ENCODE measurements at regions not wholly inside any gene's neighbourhood (a gene's known extent, or its start where the extent isn't known, plus 50 kb on each side); places are given as distances from the start of the nearest gene placed in this dataset.

DNA sequence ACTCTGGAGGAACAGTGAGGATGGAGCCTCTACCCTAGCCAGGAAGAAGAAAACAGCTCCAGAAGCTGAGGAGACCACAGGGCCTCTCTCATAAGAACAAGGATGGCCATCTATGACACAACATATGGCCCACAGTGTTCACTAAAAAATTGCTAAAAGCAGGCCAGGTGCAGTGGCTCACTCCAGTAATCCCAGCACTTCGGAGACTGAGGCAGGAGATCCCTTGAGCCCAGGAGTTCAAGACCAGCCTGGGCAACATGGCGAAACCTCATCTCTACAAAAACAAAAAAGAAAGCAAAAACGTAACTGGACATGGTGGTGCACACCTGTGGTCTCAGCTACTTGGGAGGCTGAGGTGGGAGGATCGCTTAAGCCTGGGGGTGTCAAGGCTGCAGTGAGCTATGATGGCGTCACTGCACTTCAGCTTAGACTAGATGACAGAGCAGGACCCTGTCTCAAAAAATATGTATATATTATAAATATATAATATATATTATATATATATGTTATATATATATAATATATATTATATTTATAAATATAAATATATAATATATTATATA, 103.1 kb downstream of the TOMM20 start:
- no peak for DNase-seq

DNA sequence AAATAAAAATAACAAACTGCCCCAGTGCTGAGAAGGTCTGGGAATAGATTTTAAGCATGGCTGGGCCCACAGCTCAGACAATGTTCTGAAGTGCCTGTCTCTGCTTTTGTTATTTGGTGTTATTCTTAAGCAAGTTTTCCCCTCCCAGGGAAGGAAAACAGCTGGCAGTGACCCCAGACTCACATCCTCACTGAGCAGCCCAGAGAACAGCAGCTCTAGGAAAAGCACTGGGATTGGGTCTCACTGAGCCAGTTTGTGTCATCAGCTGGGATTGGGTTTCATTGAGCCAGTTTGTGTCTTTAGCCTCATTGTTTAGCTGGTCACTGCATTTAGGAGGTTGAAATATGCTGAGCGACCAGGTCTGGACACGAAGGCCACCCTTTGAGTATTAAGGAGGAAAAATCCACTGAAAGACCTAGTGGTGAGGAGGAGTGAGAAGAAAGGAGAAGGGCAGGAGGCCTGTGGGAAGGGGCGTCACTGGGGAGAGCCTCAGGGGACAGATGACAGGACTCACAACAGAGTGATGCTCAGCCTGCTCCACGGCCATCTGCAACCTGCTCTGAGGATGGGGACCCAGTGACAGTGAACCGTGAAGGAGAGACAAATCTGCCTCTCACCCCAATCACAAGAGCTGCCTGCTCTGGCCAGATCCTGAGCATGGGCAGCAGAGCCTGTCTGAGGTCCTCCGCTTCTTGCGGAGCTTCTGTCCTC, 103.8 kb downstream of the TOMM20 start:
- DNase-seq, result no peak

DNA sequence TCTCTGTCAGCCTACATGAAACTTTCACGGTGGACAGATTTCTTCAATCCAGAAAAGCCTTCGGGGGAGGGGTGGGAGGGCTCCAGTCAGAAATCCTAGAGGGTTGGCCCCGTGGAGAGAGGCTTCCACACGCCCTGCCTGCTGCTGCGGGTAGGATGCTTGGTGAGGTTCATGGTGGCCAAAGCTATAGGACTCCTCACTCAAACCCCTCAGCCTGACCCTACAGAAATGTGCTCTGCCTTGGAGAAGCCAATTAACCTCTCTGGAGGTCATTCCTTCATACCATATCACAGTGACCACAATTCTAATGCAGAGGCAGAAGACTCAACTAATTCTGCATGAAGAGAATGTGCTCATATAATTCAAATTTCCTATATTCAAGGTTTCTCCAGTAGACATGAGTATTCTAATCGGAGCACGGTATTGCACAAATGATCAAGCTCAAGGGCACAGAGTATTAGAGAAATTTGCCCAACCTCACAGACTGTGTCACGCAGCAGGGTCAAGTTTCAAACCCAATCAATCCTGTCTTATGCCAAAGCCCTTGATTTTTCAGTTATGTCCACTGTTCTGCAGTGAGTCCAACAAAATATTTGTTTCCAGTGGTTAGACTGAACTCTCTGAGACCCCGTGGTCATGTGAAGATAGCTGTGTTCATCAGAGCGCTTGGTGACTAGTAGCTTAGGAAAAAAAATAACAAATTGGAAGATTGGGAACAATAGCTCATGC, 104.8 kb downstream of the TOMM20 start:
- DNase-seq, result no peak

DNA sequence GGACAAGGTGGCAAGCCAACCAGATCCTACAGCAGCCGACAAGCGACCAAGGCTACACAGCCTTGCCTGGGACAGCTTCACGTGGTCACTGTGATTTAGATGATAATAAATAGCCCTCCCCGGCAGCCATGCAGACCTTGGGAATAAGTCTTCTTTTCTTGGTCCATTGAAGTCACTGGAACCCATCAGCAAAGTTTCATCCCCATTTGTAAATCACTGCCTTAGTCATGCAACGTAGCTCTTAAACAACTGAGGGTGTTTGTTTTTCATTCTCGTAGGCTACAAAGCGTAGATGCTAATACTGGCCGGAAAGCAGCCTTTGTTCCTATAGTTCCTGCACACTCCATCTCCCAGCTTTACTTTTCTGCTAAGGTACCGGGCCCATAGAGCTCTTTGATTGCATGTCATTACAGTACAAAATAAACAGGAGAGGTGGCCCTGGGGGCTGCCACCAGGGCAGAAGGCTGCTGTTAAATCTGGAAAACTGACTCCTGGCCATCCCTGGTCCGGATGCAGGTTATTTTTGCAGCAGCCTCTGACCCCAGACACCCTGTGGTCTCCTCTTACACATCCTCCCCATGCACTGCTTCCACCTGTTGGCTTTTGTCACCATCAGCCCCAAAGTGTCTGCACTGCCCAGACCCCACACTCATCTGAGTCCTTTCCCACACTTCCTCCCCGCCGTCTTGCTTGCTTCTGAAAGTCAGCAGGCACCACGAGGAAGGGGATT, 105.5 kb downstream of the TOMM20 start:
- no peak for DNase-seq

DNA sequence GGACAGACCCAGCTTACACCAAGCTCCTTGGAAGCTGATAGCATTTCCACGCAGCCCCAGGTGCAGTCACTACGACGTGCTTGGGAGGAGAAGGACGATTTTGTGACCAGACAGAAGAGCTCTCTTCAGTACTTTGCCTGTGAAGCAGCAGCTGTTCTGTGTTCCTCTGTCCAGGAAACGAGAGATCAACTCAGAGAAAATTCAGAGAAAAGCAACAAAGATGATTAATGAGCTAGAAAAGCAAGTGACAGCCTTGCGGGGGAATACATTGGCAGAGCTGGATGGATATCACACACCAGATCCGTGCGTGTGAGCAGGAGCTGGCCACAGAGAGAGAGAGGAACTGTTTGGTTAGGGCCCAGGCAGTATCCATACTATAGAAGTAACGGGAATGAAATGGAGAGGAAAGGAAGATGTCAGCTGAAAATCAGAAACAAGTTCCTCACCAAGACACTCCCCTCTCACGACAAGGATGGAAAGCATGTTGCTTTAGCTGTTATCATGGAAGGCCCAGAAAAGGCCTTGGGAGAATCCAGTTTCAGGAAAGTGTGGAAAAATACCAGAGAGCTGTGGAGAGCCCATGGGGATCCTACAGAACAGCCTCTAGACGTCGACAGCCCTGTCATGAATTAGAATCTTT, 106.2 kb downstream of the TOMM20 start:
- no peak for DNase-seq

DNA sequence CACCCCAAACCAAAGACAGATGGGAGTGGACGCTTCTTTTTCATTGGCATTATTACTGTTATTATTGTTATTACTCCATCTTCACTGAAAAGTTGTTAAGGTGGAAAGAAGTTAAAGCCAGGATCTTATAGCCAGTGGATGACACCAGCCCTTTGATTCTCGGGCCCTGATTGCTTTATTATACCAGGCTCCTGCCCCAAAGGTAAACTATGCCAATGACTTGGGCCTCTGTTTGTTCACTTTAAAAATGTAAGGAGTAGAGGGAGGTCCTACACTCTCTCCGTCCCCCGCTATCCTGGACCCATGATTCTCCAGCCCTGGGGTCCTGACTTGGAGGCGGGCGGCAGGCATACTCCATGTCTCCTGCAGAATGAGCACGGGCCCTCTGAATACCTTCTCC, 106.8 kb downstream of the TOMM20 start:
- DNase-seq, result no peak

DNA sequence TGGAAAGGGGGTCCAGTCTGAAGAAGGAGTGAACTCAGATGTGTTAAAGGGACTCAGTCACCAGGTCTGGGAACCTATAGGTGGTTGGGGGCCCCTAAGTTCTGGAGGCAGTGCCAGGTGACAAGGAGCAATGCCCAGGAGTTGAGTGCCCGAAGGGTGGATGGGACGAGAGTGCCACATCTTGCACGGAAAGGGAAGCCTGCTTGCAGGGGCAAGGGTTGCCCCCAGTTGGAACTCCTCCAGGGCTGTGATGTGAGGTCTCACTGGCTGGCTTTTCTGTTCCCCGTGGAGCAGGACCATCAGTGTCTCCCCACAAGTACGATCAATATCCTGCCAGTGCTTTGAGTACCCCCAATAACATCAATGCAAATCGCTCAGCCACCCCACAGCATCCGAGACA, 107.3 kb downstream of the TOMM20 start:
- no peak for DNase-seq

DNA sequence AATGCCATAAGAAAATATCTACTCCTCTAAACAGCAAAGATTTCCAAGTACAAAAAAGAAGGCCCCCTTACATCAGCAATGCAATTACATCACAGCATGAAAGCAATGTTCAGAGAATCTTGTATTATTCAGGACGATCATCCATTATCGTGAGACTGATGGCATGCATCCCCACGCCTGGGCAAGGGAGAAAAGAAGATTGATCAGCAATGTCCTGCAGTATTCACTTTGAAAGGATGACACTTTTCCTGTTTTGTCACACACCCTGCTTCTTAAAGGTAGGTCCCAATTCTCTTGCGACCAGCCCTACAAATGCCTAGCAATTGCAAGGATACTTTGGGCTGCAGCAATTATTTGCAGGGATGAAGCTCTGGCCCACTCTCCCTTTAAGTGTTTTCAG, 108.7 kb downstream of the TOMM20 start:
- DNase-seq, result no peak

DNA sequence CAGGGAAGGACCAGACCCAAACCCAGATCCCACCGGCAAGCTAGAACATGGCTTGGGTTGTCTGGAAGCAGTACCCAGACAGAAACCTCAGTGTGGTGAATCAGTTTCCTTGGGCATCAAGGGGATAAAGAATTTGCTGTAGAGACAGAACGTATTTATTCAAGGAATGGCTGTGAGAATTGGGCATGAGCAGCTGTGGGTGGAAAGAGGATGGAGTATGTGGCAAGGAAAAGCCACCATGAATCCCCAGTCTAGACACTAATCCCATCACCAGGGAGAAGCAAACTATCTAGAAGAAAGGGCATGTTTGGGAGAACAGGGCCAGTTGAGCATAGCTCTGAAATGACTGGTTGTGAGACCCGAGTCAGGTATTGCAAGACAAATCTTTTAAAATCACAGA, 109.2 kb downstream of the TOMM20 start:
- no peak for DNase-seq

DNA sequence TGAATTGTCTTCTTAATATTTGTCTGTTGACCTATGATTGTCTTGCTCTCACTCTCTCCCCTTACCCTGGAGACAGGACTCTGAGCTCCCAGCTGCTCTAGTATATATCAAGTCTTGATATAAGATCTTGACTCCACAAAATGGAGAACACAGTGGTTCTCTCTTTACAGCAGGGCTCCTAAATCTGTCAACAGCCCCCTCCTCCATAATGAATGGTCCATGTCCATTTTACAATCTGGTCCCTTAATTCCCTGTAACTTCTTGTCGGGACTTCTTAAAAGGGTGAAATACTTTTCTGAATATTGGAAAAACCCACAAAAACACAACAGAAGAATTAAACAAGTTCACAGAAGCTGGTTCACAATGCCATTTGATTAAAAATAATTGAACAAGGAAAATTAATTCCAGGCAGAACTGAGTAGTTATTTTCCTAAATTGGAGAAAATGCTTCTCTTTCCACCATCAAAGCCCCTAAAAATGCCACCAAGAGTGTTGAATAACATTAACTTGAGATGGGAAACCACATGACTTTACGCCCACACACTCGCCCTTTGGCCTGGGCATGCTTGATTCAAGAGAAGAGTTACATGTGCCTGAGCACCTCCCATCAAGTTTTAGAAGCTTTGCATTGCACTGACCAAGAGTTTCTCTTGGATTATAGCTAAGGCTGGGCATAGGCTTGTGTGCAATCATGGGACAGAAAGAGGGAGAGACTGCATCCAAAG, 109.8 kb downstream of the TOMM20 start:
- no peak for DNase-seq

DNA sequence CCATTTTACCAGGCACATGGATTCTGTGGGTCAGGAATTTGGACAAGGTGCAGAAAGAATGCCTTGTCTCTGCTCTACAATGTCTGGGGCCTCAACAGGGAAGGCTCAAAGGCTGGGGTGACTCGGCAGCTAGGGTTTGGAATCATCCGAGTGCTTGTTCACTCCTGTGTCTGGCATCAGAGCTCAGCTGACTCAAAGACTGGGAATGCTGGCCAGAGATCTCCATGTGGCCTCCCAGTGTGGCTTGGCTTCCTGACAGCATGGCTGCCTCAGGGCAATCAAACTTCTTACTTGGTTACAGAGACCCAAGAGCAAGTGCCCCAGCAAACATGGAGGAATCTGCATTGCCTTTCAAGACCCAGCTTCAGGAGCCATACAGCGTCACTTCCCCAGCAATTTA, 110.5 kb downstream of the TOMM20 start:
- DNase-seq, result no peak

DNA sequence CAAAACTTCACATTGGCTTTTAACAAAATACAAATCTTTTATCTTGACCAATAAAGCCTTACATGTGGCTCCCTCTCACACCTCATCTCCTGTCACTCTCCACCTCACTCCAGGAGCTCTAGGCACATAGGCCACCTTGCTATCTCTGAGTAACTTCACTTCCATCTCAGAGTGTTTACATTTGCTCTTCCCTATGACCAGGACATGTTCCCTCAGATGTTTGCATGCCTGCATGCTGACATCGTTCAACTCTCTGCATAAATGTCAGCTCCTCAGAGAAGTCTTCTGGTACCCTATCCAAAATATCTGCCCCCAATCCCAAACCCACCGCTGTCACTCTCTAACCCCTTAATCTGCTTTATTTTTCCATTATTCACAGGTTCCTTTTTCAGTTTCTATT, 110.9 kb downstream of the TOMM20 start:
- no peak for DNase-seq

DNA sequence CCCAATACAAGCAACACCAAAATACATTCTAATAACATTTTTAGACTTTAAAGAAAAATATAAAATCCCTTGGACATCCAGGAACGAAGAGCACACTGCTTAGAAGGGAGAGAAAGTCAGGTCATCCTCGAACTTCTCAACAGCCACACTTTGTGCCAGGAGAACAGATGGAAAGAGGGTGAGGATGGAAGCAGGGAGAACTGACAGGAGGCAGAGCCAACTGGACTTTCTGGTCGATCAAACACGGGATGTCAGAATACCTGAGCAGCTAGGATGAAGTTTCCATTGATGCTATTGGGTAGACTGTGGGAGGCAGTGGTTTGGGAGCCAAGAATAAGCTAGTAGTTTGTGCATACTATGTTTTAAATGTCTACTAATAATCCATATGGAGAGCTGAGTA, 111.4 kb downstream of the TOMM20 start:
- no peak for DNase-seq

DNA sequence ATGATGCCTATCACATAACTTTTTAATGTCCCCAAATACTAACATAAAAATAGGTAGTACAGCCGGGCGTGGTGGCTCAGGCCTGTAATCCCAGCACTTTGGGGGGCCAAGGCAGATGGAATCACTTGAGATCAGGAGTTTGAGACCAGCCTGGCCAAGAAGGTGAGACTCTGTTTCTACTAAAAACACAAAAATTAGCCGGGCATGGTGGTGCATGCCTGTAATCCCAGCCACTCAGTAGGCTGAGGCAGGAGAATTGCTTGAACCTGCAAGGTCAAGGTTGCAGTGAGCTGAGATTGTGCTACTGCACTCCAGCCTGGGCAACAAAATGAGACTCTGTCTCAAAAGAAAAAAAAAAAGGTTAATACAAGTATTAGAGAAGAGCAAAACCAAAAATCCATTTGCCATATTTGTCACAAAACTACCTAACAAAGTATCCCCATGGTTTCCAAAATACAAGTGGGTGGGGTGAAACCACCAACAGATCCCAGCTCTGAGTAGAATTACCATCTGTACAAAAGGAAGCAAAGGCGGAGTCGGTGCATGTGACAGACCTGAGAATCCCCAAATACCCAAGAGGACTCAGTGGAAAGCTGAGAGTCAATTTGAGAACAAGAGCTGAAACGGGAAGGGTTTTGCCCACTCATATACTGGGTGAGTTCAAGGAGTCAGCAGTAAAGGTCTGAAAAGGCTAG, 113.2 kb downstream of the TOMM20 start:
- DNase-seq, result no peak

DNA sequence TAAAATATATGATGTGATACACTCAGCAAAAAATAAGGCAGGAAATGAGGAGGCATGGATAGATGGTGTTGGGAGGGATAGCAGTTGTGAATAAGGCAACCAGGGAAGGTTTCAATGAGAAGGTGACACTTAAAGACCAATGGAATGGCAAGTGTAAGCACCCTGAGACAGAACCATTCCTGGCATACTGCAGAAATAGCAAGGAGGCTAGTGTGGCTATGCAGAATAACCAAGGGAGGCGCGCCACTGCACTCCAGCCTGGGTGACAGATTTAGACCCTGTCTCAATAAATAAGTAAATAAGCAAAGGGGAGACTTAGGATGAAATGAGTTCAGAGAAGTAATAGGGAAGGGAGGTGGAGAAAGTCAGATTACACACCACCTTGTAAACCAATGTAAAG, 113.9 kb downstream of the TOMM20 start:
- no peak for DNase-seq

DNA sequence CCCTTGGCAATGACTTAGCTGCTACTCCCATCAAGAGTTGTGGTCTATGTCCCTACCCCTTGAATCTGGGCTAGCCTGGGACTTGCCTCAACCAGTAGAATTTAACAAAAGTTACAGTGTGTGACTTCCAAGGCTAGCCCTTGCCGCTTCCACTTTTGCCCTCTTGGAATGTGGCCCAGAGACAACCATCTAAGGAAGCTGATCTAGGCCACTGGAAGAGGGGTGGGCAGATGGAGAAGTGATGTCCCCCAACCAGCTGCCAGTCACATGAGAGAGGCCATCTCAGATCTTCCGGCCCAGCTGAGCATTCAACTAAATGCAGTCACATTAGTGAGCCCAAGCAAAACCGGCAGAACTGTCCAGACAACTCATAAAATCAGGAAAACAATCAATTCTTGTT, 115.1 kb downstream of the TOMM20 start:
- no peak for DNase-seq

DNA sequence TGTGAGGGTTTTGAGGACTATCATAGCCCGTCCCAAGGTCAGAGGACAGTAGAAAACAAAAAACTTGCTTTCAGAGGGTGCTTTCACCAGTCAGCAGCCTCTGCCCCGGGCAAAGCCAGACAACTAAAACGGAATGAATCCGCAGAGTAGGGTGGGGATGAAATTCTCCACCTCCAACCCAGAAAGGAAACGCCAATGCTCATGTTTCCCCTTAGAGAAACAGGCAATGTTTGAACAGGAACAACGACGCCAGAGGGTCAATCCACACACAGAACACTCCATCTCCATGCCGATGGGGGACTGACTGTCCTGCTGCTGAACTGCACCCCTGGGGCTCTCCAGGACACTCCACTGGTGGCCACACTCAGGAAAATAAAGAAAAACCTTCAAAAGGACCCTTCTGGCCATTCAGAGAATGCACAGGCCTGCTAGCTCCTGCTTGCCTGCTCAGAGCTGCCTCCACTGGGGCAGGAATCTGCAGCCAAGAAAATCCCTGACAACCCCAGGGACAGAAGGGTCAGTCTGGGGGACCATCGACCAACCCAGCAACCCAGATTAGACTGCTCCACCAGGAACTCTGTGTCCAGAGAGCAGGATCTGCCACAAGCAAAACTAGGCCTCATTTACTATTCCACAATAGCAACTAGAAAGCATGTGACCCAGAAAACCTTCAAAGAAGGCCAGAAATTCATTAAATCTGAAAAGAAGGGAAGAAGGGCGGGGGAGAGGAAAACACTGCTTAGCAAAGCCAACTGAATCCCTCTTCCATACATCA, 116.0 kb downstream of the TOMM20 start:
- no peak for DNase-seq

DNA sequence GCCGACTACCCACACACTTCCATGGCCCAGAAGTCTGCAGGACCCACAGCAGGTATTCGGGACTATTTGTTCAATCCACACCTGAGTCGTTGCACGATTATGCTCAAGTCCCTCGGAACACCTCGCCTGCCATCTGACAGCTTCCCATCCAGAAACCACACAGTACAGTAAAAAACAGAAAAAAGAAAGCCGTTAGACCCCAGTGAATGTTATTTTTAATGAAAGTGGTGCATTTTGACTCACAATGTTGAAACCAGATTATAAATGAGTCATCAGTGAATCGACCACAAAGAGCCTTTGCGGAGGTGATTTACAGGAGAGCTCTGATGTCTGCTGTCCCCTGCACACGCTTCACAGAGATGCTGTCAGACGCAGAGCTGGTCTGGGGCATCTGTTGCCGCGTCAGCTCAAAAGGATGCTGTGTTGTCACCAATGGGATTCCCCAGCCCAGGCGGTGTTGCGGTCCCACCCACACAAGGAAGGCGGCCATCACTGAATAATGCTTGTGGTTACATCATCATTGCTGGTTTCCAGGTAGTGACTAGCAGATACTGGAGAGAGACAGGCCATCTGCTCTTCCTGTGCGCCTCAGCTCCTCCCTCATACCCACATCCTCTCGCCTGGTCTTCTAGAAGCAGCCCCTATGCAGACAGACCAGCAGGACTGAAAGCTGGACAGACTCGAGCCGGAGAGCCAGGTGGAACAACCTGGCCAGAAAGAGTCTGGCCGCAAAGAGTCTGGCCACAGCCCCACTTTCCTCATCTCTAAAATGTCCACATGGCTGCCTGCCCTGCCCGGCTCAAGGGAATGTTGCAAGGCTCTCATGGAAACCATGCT, 116.8 kb downstream of the TOMM20 start:
- DNase-seq, result no peak

DNA sequence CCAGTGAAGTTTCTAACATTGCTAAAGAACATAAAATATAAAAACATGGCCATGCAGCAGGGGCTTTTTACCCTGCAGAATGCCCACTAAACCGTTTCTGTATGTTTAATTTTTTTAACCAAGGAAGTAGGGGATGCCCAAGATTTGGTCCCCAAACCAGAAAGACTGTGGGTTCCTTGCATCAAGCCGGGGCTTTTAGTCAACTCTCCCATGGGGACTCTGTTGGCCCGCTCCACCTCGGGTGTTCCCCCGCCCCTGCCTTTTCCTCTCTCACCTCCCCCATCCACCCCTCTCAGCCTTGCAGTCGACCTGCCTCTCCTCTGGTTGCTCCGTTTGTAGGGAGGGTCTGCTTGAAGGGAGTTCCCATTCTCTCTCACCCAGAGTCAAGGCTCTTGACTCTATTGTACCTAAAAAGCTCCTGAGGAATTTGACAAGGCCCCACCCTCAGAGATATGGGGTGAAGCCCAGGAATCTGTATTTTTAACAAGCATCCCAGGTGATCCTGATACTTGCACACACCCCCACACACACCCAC, 117.5 kb downstream of the TOMM20 start:
- no peak for DNase-seq
